PC-3 (cell line): ENCODE measurements at regions not wholly inside any gene's neighbourhood (a gene's known extent, or its start where the extent isn't known, plus 50 kb on each side); places are given as distances from the start of the nearest gene placed in this dataset.
"Not testable (repeated sequence)": the region's sequence is repeated elsewhere in the genome, so short reads cannot be mapped to it uniquely, and the experiment has no call there.

ENCODE experiments used
- ATAC-seq: fragments of 200-7000 bp; cut with Tn5 transposase; 2 replicates; pipeline ENCODE4 v1.9.1; 2020; ENCODE audit warnings: mild to moderate bottlenecking, moderate library complexity
- BruUV-seq: library from RNA; stranded (reverse); fragments of 400-500 nt; replicated peaks from 2 replicates; lab custom pipeline; 2021; lab: Mats Ljungman, UMichigan
- CTCF ChIA-PET: fragments of 300-600 bp; sonication (Branson Sonifier 250); formaldehyde crosslinking; loops from one replicate; lab custom pipeline; 2022; ENCODE audit warnings: antibody characterized with exemption; lab: Charles Lee
- POLR2A ChIA-PET: fragments of 300-600 bp; sonication (Branson Sonifier 250); formaldehyde crosslinking; loops from one replicate; lab custom pipeline; 2022; ENCODE audit warnings: antibody characterized with exemption; ENCODE audit not compliant: unreplicated experiment; lab: Charles Lee
- DNase-seq: peaks from one replicate; pipeline ENCODE4 v3.0.0-alpha.2; 2015
- H2AFZ ChIP-seq: fragments of 300-600 bp; sonication (generic); 2 replicates; pipeline ENCODE4 v1.6.0; 2016; ENCODE audit warnings: antibody characterized with exemption, low read length
- H3F3A ChIP-seq: fragments of 300-600 bp; sonication (generic); one replicate; pipeline ENCODE4 v1.6.0; 2017; ENCODE audit warnings: antibody characterized with exemption, low read length, control low read depth, mild to moderate bottlenecking; ENCODE audit not compliant: unreplicated experiment
- H3K27ac ChIP-seq: fragments of 300-600 bp; sonication (generic); 2 replicates; pipeline ENCODE4 v1.5.1; 2016; ENCODE audit warnings: mild to moderate bottlenecking, low read length
- H3K27me3 ChIP-seq: fragments of 300-600 bp; sonication (generic); 2 replicates; pipeline ENCODE4 v1.6.1; 2016; ENCODE audit warnings: low read length, mixed read lengths
- H3K36me3 ChIP-seq: fragments of 300-600 bp; sonication (generic); 2 replicates; pipeline ENCODE4 v1.6.1; 2016; ENCODE audit warnings: low read depth, mixed run types, low read length, mixed read lengths
- H3K4me1 ChIP-seq: fragments of 300-600 bp; sonication (generic); 2 replicates; pipeline ENCODE4 v1.5.1; 2016; ENCODE audit warnings: low read length; ENCODE audit not compliant: insufficient read depth
- H3K4me2 ChIP-seq: fragments of 300-600 bp; sonication (generic); 2 replicates; pipeline ENCODE4 v1.6.0; 2016; ENCODE audit warnings: low read length
- H3K4me3 ChIP-seq: fragments of 300-600 bp; sonication (generic); 2 replicates; pipeline ENCODE4 v1.5.1; 2016; ENCODE audit warnings: mild to moderate bottlenecking, low read length, mixed read lengths
- H3K79me2 ChIP-seq: fragments of 300-600 bp; sonication (generic); 2 replicates; pipeline ENCODE4 v1.6.1; 2017; ENCODE audit warnings: low read length, mixed read lengths
- H3K9ac ChIP-seq: fragments of 300-600 bp; sonication (generic); 2 replicates; pipeline ENCODE4 v1.6.0; 2016; ENCODE audit warnings: mild to moderate bottlenecking, low read length
- H3K9me2 ChIP-seq: fragments of 300-600 bp; sonication (generic); replicated peaks from 2 replicates; pipeline ENCODE4 v1.6.1; 2016; ENCODE audit warnings: mixed run types, low read length, mixed read lengths
- H3K9me3 ChIP-seq: fragments of 300-600 bp; sonication (generic); 2 replicates; pipeline ENCODE4 v1.6.1; 2016; ENCODE audit warnings: low read length, mixed read lengths
- H4K20me1 ChIP-seq: fragments of 300-600 bp; sonication (generic); 2 replicates; pipeline ENCODE4 v1.6.1; 2016; ENCODE audit warnings: low read length, mixed read lengths
- EZH2 ChIP-seq: fragments of 300-600 bp; sonication (generic); IDR thresholded peaks from one replicate; pipeline ENCODE4 v1.6.1; 2017; ENCODE audit warnings: antibody characterized with exemption, mild to moderate bottlenecking, low read length; ENCODE audit not compliant: unreplicated experiment
- EZH2phosphoT487 ChIP-seq: fragments of 300-600 bp; sonication (generic); IDR thresholded peaks from 2 replicates; pipeline ENCODE4 v1.6.1; 2018; ENCODE audit warnings: mild to moderate bottlenecking, antibody characterized with exemption, low read length, borderline replicate concordance
- intact Hi-C: fragments of 100-400 bp; cut with micrococcal nuclease; formaldehyde crosslinking; loops from 2 replicates; pipeline ENCODE4 v1.9.0; 2023
- TF ChIP-seq, protein P1 (sequence below): fragments of 300-600 bp; sonication (generic); conservative IDR thresholded peaks from 2 replicates; pipeline ENCODE4 v1.5.1; 2017; ENCODE audit warnings: antibody characterized with exemption, low read depth, mild to moderate bottlenecking, low read length

DNA sequence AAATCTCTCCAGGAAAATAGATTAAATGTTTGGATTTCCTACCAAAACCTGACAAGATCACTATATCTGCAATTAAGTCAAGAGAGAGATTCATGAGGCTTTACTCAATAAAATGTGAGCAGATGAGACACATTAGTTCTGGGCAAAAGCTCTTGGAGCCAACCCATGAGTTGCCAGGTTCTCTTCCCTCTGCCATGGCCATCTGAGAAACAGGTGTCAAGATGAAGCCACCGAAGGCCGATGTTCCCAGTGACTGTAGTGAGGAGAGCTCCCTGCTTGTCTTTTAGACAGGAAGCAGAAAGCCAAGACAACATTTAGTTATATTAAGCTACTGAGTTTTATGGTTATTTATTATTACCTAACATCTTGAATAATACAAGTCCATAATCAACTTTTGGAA, 1068.7 kb downstream of the STPG2 start:
- DNase-seq = no peak
- no peak overlapping the region for H3K27ac ChIP-seq
- H3F3A ChIP-seq = no peaks in the 10 kb centered on the region
- no peaks in the 10 kb centered on the region for H3K4me1 ChIP-seq
- no TSS peak for BruUV-seq
- no peak overlapping the region for H3K4me2 ChIP-seq
- no peak overlapping the region for H3K4me3 ChIP-seq
- H3K9me2 ChIP-seq = no peaks in the 10 kb centered on the region
- H3K9ac ChIP-seq = no peak overlapping the region
- H3K36me3 ChIP-seq = no peaks in the 10 kb centered on the region
- H4K20me1 ChIP-seq = no peaks in the 10 kb centered on the region
- ChIA-PET CTCF (no interaction called here), POLR2A (no interaction called here)
- intact Hi-C loops = no loop called here
- no peaks in the 10 kb centered on the region for H3K9me3 ChIP-seq
- no peak for ATAC-seq
- H3K79me2 ChIP-seq = no peaks in the 10 kb centered on the region
- TF ChIP-seq EZH2phosphoT487 = no peak
- TF ChIP-seq, protein P1, sequence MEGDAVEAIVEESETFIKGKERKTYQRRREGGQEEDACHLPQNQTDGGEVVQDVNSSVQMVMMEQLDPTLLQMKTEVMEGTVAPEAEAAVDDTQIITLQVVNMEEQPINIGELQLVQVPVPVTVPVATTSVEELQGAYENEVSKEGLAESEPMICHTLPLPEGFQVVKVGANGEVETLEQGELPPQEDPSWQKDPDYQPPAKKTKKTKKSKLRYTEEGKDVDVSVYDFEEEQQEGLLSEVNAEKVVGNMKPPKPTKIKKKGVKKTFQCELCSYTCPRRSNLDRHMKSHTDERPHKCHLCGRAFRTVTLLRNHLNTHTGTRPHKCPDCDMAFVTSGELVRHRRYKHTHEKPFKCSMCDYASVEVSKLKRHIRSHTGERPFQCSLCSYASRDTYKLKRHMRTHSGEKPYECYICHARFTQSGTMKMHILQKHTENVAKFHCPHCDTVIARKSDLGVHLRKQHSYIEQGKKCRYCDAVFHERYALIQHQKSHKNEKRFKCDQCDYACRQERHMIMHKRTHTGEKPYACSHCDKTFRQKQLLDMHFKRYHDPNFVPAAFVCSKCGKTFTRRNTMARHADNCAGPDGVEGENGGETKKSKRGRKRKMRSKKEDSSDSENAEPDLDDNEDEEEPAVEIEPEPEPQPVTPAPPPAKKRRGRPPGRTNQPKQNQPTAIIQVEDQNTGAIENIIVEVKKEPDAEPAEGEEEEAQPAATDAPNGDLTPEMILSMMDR = no peak
- TF ChIP-seq EZH2 = no peak
- H2AFZ ChIP-seq = no peak overlapping the region
- H3K27me3 ChIP-seq = no peaks in the 10 kb centered on the region

DNA sequence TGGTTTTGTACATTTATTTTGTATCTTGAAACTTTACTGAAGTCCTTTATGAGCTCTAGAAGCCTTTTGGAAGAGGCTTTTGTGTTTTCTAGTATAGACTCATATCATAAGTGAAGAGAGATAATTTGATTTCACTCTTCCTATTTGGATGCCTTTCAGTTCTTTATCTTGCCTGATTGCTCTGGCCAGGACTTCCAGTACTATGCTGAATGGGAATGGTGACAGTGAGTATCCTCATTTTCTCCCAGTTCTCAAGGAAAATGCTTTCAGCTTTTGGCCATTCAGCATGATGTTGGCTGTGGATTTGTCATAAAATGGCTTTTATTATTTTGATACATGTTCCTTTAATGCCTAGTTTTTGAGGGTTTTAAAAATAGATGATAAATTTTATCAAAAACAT, 1061.3 kb downstream of the STPG2 start:
- no TSS peak for BruUV-seq
- H3K4me2 ChIP-seq = no peak overlapping the region
- H2AFZ ChIP-seq = no peak overlapping the region
- intact Hi-C loops = no loop called here
- H3K27ac ChIP-seq = no peak overlapping the region
- H3K4me3 ChIP-seq = no peak overlapping the region
- no peaks in the 10 kb centered on the region for H3K9me3 ChIP-seq
- H3K79me2 ChIP-seq = no peaks in the 10 kb centered on the region
- no peak for DNase-seq
- no peak for ATAC-seq
- no peak overlapping the region for H3K9ac ChIP-seq
- H4K20me1 ChIP-seq = no peaks in the 10 kb centered on the region
- TF ChIP-seq EZH2 (no peak), EZH2phosphoT487 (no peak)
- TF ChIP-seq, protein P1 = no peak
- H3K27me3 ChIP-seq = no peaks in the 10 kb centered on the region
- POLR2A ChIA-PET = no interaction called here
- no peaks in the 10 kb centered on the region for H3F3A ChIP-seq
- H3K36me3 ChIP-seq = no peaks in the 10 kb centered on the region
- no peaks in the 10 kb centered on the region for H3K4me1 ChIP-seq
- no peaks in the 10 kb centered on the region for H3K9me2 ChIP-seq
- CTCF ChIA-PET = no interaction called here

DNA sequence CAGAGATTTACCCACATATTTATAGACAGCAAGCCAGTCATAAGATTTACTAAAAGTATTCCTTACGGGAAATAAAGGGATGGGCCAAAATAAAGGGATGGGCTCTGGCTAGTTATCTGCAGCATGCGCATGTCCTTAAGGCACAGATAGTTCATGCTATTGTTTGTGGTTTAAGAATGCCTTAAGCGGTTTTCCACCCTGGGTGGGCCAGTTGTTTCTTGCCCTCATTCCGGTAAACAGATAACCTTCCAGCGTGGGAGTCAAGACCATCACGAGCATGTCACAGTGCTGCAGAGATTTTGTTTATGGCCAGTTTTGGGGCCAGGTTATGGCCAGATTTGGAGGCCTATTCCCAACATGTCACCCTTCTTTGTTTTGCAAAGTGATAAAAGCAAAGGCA, 1046.2 kb downstream of the STPG2 start:
- H3K9me3 ChIP-seq, H3K4me3 ChIP-seq, H2AFZ ChIP-seq, BruUV-seq, H3K36me3 ChIP-seq, CTCF ChIA-PET, H3K9me2 ChIP-seq, H3K9ac ChIP-seq, intact Hi-C loops, H3F3A ChIP-seq, DNase-seq, H3K4me2 ChIP-seq, ATAC-seq, H3K4me1 ChIP-seq, H4K20me1 ChIP-seq, H3K27ac ChIP-seq, H3K79me2 ChIP-seq, H3K27me3 ChIP-seq, POLR2A ChIA-PET: not testable (repeated sequence)

DNA sequence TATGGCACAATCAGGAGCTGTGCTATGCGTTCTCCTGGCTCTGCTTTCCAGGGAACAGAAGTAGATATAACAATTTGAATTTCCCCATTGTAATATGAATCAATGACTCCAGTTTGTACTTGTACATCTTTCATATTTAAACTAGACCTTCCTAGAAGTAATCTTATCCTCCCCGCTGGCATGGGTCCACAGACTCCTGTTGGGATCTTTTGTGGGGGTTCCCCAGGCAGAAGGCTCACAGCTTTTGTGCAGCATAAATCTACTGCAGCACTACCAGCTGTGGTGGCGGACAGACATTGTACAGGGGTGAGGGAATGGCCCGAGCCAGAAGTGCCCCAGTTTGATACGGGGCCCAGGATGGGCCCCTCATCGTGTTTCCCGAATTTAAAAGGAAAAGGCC, 1042.1 kb downstream of the STPG2 start:
- H3K9ac ChIP-seq, intact Hi-C loops: not testable (repeated sequence)

More for the DNA sequence above, 1042.1 kb downstream of the STPG2 start:
- H3F3A ChIP-seq, H3K79me2 ChIP-seq, H3K27ac ChIP-seq, H3K9me2 ChIP-seq, H2AFZ ChIP-seq, H3K36me3 ChIP-seq, H3K9me3 ChIP-seq, H3K4me3 ChIP-seq, H3K4me1 ChIP-seq, H3K27me3 ChIP-seq, ATAC-seq, H3K4me2 ChIP-seq, DNase-seq, BruUV-seq, POLR2A ChIA-PET, CTCF ChIA-PET, H4K20me1 ChIP-seq: not testable (repeated sequence)
